Mesenteric fat pad (tissue), 1 donor: ENCODE measurements at regions not wholly inside any gene's neighbourhood (a gene's known extent, or its start where the extent isn't known, plus 50 kb on each side); places are given as distances from the start of the nearest gene placed in this dataset.
"Not testable (repeated sequence)": the region's sequence is repeated elsewhere in the genome, so short reads cannot be mapped to it uniquely, and the experiment has no call there.

Experiments
- DNase-seq: peaks from one replicate; pipeline ENCODE4 v3.0.0-alpha.2; 2020; ENCODE audit warnings: low spot score
- donor health status: DM: yes; HTN: yes; CAD: no.

DNA sequence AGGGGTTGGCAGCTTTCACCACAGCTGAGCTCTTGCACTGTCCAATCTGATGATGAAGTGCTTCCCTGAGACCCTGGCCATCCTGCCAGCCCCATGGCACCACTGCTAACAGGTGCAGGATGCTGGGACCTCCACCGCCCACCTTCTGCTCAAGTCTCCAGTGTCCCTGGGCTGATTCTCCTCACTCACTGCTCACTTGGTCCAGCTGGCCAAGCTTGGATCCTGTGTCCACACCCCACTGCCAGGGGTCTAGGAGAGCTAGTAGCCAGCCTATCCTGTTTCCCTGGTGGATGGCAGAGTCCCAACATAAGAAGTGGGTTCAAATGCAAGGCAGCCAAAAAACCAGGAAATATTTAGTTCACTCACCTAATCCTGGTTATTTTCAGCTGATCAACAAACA lies 217.2 kb upstream of the IRF2BP2 start:
- DNase-seq, result no peak

DNA sequence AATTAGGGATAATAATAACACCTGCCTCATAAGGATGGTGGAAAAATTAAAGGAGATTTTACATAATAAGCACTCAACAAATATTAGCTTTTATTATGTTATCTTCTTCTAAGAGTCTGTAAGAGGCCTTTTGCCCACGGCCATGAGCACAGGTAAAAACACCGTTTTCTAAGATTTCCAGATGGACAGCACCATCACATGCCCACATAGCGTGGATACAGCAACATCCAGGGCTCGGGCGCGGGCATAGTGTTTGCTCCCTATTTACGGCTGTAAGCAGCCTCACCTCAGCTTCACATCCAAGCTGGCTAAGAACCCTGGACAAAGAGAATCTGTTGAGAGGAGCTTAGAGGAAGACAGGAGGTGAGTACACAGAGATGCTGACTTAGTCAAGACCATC lies 216.4 kb upstream of the IRF2BP2 start:
- DNase-seq, result no peak

DNA sequence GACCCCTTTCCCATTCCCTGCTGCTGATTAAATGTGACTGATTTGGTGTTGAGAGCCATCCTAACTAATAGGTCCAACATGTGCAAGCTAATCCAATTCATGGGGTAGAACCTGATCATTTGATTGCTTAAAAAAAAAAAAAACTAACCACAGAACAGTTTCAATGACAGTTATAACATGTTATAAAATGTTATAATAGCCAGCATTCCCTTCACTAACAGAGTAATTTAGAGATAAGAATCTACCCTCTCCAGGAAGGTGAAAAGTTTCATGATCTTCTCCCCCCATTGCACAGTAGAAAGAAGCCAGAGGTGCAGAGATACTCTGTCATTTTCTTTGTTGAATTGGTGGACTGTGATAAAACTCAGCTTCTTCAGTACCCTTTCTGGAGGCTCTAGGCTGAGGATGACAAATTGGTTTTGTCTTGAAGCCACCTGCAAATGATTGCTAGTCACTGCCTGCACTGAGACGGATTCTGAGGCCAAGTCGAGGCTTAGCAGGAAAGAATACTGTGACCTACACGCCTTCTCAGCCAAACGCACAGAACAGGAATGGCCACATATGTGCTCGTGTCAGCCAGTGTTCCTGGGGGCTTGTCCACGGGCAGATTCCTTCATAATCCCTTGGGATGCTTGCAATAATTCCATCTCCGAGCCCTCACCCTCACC lies 215.7 kb upstream of the IRF2BP2 start:
- DNase-seq, result no peak

DNA sequence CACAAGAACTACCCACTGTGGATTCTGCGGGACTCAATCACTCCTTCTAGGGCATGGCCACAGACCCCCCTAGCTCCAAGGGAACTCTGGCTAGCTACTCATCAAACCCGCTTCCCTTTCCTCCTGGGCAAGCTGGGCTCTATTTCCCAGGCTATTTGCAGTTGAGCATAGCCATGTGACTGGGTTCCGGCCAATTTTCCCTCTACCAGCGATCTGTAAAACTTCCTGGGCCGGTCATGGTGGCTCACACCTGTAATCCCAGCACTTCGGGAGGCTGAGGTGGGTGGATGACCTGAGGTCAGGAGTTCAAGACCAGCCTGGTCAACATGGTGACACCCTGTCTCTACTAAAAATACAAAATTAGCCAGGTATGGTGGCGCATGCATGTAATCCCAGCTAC lies 214.9 kb upstream of the IRF2BP2 start:
- DNase-seq, result not testable (repeated sequence)

DNA sequence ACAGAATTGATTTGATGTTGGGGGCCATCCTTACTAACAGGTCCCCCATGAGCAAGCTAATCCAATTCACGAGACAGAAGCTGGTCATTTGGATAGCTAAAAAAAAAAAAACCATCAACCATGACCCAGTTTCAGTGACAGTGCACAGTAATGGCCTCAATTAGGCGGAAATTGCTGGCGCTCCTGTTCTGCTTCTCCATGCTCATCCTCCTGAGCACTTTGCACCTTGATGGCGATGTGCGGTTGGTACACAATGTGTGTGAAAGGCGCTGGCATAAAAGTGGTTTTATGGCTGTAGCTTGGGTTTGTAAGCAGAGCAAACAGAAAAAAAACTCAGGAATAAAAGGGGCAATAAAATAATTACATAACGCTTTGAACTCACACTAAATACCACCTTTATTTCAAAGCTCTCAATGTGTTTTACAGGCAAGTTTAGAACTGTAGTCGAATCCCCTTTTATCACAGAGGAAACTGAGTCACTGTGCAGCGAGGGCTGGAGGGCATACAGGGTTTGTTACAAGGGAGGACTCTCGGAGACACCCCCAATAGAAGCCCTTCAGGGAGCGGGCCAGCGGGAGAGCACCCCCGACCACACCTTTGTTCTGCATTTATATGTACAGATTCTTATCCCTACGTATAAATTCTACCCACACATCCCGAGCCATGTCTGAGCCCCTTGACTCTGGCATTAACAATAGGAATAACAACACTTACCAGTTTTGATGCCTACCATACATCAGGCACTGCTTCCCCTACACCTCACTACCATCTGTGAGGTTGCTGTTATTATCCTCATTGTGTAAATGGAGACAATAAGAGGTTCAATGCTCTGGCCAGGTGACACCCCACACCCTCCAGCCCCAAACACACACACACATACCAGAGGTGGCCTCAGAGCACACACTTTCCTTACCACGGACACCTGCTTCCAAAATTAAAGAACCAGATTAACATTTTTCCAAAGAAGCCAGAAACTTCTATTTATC lies 213.5 kb upstream of the IRF2BP2 start:
- no peak for DNase-seq

DNA sequence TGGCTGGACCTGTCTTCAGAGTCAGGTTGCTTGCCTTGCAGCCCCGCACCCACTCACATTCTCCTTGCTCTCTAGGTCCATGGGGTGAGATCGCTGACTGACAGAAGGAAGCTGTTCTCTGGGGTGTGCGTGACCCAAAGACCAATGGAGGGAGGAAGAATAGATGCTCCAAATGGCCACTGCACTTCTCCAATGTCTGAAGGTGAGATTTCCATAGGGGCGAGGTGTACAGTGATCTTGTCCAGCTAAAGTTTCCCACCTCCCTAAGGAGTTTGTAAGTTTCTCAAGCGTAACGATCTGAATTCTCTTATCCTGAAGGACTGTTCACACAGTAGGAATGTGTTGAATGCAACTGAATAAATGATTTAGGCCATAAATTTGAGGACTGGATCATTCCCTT lies 211.9 kb upstream of the IRF2BP2 start:
- no peak for DNase-seq

DNA sequence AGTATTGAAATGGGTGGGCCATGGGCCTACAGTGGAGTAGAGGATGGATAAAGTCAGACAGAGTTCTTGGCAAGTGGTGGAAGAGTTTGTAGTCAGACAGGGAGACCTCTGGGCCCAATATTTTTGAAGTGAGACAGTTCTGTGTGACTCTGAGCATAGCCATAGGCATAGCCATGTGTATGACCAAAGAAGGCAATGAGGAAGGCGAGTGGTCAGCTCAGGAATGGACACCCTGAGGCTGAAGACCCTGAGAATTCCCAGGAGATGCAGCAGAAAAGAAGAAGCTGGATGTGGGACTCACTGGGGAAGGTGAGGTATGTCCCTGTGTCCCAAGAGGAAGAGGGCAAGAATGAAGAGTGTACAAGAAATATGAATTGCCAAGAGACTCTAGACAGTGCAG lies 210.6 kb upstream of the IRF2BP2 start:
- DNase-seq, result no peak

DNA sequence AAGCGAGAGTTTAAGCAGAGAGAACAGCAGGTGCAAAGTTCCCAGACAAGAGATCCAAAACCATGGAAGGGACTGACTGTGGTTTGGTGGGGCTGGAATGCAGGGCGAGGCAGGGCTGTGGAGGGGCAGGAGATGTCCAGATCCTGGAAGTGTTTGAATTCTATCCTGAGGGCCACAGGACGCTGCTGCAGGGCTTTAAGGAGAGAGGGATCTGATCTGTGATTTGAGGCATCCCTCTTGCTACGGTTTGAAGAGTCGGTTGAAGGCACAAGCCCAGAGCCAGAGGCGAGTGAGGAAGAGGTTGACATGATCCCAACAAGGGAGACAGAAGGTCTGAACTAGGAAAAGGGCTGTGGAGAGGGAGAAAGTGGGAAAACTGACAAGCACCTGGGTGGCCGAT lies 209.9 kb upstream of the IRF2BP2 start:
- DNase-seq, result not testable (repeated sequence)

DNA sequence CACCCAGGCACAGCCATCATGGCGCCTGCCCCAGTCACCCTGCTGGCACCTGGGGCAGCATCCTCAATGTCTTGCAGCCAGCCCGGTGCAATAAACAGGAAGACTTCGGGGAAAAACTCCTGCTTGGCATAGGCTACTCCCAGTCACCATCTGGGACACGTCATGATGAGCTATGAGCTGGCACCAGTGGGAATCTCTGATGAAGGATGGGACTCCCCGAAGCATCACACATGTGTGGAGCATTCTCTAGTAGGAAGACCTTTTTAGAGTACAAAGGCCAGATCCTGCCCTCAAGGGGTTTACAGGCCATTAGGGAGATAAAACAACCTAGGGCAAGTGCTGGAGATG lies 208.0 kb upstream of the IRF2BP2 start:
- DNase-seq, result not testable (repeated sequence)

DNA sequence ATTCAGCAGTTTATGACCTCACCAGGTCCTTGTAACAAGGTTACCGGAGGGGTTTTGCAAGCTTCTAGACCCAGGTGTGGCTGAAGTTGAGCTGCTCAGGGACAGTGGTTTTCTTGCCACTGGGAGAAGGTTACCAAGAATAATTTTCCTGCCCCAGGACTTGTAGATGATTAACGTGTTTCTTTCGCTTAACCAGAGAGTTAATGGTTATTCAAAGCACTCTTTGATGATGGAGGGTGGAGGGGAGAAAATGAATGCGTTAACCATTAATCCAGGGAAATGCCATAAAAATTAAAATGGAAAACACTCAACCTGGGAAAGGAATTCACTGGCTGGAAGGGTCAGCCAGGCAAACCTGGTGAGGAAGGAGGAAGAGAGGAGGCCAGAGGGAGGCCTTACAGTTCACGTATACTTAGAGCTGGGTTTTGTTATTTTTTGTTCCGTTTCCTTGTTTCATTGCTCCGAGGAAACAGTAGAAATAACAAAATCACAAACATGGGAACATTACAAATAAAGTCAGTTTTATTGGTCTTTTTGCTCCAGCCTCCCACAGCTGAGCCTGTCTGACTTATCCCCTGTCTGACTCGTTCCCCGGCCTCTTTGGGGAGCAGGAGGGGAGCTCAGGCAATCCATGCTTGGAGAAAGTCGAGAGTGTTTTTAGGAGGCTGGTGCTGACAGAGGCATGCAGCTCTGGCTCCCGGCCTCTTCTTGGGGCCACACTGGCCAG lies 207.5 kb upstream of the IRF2BP2 start:
- DNase-seq, result not testable (repeated sequence)

DNA sequence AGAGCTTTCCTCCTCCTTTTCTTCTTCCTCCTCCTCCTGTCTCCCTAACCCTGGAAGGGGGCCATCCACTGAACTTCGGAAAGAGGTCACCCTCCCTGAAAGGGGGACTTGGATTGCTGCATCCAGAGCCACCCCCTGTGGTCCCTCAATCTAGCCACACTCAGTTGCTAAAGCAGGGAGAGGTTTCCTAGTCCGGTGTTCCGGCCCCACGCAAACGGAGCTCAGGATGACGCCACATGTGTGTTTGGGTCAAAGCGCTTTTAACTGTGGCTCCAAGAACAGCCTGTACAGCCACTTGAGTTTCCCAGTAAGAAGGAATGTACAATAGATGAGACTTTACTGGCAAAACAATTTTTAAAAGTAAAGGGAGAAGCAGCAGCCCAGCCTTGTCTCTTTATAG lies 206.9 kb upstream of the IRF2BP2 start:
- DNase-seq, result not testable (repeated sequence)

DNA sequence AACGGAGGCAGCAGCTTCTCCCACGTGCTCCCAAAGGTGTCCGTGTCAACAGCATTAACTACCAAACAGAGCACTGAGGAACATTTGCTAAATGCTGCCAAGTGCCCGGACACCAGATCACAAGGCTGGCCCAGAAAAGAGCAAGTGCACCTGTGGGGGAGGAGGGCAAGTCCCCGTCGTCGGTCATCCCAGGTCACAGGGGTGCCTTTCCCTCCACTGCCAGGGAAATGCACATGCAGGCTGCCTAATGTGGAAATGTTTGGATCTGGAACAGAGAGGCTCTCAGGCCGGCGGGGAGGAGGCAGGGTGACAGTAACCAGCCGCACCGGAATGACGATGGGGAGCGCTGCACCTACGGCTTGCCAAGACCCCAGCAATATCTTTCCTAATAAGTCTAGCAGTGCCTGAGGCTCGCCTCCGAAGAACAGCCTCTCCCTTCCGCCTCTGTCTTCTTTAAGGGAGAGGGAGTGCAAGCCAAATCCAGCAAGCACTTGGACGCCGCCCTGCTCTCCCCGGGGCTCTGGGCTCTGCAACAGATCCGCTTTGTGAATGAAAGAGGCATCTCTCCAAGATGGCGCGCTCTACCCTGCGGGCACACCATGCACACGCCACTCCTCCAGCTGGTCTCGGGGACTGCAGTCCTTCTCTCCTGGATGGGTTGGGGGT lies 206.3 kb upstream of the IRF2BP2 start:
- DNase-seq, result not testable (repeated sequence)

DNA sequence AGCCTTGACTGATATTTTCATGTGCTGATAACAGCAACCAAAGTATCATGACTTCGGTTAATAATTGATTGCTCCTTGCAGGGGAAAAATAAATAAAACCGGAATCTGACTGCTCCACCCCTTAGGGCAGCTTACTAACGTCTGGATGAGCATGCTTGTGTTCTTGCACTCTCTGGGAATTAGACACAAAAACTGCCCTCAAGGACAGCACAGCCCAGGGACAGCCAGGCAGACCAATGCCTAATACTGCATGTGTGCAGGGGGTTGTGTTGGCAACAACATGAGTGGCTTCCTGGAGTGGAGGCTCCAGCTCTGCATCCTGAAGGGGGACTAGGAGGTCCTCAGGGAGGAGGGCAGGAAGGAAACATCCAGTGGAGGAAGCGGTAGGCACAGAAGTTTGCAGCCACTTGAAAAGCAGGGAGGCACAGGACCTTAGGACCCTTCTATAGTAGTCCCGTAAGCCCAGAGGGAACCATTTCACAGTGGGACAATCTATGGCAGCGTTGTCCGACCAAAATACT lies 205.4 kb upstream of the IRF2BP2 start:
- not testable (repeated sequence) for DNase-seq

DNA sequence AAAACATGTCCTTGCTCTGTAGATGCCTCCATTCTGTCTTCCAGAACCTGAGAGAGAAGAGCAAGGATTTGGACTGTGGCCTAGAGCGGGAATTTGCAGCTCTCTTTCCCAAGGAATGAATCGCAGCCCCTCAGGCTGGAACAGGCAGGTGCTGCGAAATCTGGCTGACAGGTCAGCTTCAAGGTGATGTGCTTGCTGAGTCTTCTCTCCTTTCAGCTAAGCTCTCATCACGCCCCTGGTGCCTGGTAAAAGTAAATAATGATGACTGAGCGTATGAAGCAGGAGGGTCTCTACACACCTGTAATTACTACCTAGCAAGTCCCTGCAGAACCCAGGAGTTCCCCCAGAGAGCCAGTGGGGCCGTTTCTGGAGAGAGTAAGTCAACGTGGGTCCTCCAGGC lies 204.3 kb upstream of the IRF2BP2 start:
- DNase-seq, result not testable (repeated sequence)

DNA sequence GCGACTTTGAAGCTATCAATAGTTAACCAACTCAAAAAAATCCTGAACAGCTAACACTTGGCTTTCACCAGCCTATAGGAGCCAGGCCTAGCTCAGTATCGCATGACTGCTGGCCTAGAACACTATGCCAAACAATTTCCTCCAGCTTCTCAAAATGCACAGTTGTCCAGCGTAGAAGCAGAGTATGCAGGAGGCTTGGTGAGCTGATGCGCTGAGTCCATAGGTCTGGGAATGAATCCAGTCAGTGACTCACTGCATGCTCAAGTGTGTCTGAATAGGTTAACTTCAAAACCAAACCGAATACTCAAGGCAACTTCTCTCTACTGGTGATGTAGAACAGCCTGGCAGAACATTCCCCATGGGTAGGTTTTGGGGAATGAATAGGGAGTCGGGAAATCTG lies 201.8 kb upstream of the IRF2BP2 start:
- not testable (repeated sequence) for DNase-seq

DNA sequence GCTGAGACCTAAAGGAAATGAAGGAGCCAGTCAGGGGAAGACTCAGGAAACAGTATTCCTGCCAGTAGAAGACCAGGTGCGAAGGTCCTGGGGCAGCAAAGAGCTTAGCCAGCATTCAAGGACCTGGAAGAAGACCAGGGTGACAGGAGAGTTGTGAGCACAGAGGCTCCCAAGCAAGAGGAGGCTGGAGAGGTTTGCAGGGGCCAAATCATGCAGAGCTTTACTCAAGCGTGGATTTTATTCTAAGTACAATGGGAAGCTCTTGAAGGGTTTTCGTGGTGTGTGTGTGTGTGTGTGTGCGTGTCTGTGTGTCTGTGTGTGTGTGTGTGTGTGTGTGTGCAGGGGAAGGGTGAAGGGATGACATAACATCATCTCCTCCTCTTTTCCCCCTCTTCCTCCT lies 200.7 kb upstream of the IRF2BP2 start:
- not testable (repeated sequence) for DNase-seq

DNA sequence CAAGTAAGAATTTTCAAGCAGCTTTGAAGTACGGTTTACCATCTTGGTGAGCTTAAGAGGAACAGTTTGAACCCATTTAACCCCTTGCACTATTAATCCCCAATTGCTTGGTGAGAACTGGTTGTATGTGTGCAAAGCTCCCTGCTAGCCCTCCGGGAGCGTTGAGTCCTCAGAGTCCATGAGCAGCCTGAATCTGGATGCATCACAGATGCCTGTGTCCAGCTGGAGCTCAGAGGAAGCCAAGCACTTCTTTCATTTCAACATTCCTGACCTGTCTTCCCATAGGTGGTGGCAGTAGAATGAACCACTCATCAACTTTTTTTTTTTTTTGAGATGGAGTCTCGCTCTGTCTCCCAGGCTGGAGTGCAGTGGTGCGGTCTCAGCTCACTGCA lies 199.9 kb upstream of the IRF2BP2 start:
- DNase-seq, result not testable (repeated sequence)

DNA sequence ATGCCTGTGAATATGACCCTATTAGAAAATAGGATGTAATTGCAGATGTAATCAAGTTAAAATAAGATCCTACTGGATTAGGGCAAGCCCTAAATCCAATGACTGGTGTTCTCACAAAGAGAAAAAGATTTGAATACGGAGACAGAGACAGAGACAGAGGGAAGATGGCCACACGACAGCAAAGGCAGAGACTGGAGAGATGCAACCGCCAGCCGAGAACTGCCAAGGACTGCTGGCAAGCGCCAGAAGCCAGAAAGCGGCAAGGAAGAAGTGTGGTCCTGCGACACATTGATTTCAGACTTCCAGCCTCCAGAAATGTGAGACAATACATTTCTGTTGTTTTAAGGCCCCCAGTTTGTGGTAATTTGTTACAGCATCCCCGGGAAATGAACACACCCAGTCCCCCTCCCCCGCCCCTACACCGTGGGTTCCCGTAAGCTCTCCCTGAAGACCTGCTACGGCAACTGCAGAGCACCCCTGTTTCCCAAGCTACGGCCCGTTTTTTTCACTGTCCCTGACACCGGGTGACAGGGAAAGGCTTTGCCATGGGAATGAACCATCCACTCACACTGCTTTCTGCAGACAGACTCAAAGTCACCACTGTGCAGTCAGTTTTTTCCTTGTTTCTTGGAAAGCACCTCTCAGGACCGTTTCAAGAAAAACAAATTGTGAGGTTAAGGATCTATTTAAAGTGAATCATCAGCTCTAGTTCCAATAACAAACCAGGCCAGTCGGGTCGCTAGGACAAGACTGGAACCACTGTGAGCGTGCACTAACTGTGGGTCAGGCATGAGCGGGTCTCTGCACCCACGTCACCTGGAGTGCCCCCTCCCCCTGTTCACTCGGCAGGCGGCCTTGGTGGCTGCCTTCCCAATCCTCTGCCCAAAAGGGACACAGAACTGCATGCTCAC lies 199.2 kb upstream of the IRF2BP2 start:
- DNase-seq, result not testable (repeated sequence)

DNA sequence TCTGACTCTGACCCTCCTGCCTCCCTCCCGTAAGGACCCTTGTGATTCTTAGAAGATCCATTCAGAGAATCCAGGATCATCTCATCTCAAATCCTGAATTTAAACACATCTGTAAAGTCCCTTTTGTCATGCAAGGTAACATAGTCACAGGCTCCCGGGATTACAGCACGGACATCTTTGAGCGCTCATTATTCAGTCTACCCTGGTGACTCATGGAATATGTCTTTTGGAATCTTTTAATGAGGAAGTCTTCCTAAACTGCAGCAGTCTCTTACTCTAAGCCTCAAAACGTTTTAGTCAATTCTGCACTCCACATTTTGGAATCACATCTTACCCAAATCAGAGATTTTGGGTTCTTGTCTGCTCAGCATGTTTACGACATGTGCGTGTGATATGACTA lies 198.5 kb upstream of the IRF2BP2 start:
- DNase-seq, result not testable (repeated sequence)

DNA sequence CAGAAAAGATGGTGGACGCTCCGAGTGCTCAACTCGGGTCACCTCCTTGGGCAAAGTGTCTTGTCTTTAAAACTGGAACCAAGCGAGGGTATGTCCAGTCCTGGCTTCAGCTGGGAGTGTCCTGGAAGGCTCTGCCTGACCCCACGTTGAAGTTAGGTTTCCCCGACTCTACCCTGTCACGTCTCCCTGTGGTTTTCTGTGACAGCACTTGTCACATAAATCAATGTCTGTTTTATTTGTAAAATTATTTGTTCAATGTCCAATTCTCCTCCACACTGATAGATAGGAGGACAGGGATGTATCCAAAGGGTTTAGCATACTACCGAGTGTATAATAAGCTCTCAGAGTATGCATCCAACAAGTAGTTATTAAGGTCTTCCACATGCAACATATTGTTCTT lies 197.7 kb upstream of the IRF2BP2 start:
- not testable (repeated sequence) for DNase-seq
